B cell (primary cell): ENCODE measurements at regions not wholly inside any gene's neighbourhood (a gene's known extent, or its start where the extent isn't known, plus 50 kb on each side); places are given as distances from the start of the nearest gene placed in this dataset.

Experiments used
- CTCF ChIP-seq: fragments of 200-600 bp; IDR thresholded peaks from one replicate; pipeline ENCODE4 v1.8.0; 2022; ENCODE audit warnings: antibody characterized with exemption, mild to moderate bottlenecking
- EZH2 ChIP-seq: IDR thresholded peaks from 2 replicates; pipeline ENCODE4 v1.6.1; 2012; ENCODE audit warnings: borderline replicate concordance, low read depth, mild to moderate bottlenecking, moderate library complexity, low read length; ENCODE audit not compliant: insufficient read depth, poor library complexity, severe bottlenecking

GRCh38 chr12:56872366-56872765 is 61.8 kb downstream of the SDR9C7 start:
- TF ChIP-seq CTCF: no peak
- no peak for TF ChIP-seq EZH2
